ENCODE measurements at regions not wholly inside any gene's neighbourhood (a gene's known extent, or its start where the extent isn't known, plus 50 kb on each side); places are given as distances from the start of the nearest gene placed in this dataset.

DNA sequence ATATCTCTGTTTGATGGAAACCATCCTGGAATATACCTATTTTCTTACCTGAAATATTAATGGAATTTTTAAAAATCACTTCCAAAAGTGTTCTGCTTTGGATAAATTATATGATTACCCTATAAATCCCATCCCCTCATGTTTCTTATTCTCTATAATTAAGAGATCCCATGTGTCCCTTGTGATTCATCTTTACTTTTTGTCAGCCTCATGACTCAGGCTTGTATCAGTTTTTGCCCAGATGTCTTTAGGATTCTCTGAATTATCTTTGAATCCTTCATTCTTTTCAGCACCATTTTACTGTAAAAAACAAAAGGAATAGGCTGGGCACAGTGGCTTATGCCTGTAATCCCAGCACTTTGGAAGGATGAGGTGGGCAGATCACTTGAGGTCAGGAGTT is 804.5 kb upstream of the CITED2 start:
- no peaks in the 10 kb centered on the region for H3K27me3 ChIP-seq
- no peaks in the 10 kb centered on the region for H3K4me1 ChIP-seq
- no peak for TF ChIP-seq POLR2A (IDR thresholded peaks at IDR 0.05)
- TF ChIP-seq, protein P1, sequence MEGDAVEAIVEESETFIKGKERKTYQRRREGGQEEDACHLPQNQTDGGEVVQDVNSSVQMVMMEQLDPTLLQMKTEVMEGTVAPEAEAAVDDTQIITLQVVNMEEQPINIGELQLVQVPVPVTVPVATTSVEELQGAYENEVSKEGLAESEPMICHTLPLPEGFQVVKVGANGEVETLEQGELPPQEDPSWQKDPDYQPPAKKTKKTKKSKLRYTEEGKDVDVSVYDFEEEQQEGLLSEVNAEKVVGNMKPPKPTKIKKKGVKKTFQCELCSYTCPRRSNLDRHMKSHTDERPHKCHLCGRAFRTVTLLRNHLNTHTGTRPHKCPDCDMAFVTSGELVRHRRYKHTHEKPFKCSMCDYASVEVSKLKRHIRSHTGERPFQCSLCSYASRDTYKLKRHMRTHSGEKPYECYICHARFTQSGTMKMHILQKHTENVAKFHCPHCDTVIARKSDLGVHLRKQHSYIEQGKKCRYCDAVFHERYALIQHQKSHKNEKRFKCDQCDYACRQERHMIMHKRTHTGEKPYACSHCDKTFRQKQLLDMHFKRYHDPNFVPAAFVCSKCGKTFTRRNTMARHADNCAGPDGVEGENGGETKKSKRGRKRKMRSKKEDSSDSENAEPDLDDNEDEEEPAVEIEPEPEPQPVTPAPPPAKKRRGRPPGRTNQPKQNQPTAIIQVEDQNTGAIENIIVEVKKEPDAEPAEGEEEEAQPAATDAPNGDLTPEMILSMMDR (IDR thresholded peaks at IDR 0.05) = no peak
- H3K36me3 ChIP-seq (ENCODE audit: low read depth, missing control alignments) = no peaks in the 10 kb centered on the region
- no peaks in the 10 kb centered on the region for H3K9me3 ChIP-seq
- H3K27ac ChIP-seq = no peak overlapping the region
- intact Hi-C loops (cut with DNase I; ENCODE audit: low total_unique reads) = no loop called here
- no peak for DNase-seq
- no peak overlapping the region for H3K4me3 ChIP-seq

DNA sequence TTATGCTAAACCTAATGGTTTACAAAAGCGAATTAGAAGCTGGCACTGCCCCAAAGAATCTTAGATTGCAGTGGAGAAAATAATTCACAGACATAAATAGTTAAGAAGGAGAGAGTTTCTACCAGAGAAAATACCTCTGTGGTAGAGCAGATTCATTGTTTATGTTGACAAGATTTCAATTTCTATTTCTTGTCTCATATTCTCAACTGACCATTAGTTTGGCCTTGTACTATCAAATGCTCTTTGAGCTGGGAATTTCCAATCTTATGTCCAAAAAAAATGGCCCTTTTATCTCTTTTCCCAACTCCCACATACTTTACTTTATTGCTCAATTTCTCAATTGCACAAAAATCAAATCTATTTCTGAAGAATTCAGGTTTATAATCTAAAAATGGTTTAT is 804.1 kb upstream of the CITED2 start:
- H3K9me3 ChIP-seq = no peaks in the 10 kb centered on the region
- no peaks in the 10 kb centered on the region for H3K27me3 ChIP-seq
- H3K27ac ChIP-seq = no peak overlapping the region
- H3K4me3 ChIP-seq = no peak overlapping the region
- no peak for DNase-seq
- H3K4me1 ChIP-seq = no peaks in the 10 kb centered on the region
- intact Hi-C loops (cut with DNase I; ENCODE audit: low total_unique reads) = no loop called here
- WGBS, 2 donors = 64 to 79% methylated on average over 1 of the region's 1 CpG
- no peaks in the 10 kb centered on the region for H3K36me3 ChIP-seq (ENCODE audit: low read depth, missing control alignments)
- TF ChIP-seq POLR2A (IDR thresholded peaks at IDR 0.05) = no peak
- TF ChIP-seq, protein P1 (IDR thresholded peaks at IDR 0.05) = no peak

DNA sequence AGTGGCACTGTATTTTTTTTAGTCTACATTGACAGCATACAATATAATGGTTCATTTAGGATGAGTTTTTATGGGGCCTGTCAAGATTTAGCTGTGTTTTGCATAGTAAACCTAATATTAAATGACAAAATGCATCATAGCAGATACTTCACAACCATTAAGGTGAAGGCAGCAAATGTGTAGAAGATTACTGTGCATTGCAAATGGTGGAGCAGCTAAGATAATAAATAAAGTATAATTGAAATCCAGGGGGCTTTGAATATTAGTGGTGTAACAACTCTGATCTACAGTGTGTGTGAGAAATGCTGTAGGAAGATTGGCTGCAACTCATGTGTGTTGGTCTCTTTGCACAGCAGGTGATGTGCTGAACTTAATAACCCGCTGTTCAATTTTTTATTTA is 801.9 kb upstream of the CITED2 start:
- no peaks in the 10 kb centered on the region for H3K9me3 ChIP-seq
- WGBS, 2 donors = 96% methylated on average over 1 of the region's 1 CpG
- H3K36me3 ChIP-seq (ENCODE audit: low read depth, missing control alignments) = no peaks in the 10 kb centered on the region
- TF ChIP-seq POLR2A (IDR thresholded peaks at IDR 0.05) = no peak
- TF ChIP-seq, protein P1 (IDR thresholded peaks at IDR 0.05) = no peak
- intact Hi-C loops (cut with DNase I; ENCODE audit: low total_unique reads) = no loop called here
- H3K4me3 ChIP-seq = no peak overlapping the region
- H3K4me1 ChIP-seq = no peaks in the 10 kb centered on the region
- no peak overlapping the region for H3K27ac ChIP-seq
- no peaks in the 10 kb centered on the region for H3K27me3 ChIP-seq
- no peak for DNase-seq

DNA sequence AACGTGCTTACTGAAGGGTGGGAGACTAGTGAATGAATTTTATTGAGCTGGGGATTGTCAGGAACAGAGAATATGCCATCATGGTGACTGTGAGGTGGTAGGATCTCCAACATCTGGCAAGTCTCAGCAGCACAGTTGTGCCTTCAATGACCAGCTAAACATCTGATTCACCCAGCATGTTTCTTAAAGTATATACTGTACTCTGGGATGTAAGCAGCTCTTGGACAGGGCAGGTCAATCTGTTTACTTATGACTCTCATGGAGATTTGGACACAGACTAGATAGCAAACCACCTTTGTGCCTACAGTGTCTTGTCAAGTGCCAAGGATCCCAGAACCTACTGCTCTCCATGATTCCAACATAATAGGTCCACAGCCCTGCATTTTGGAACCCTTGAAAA is 801.0 kb upstream of the CITED2 start:
- no peak for DNase-seq
- TF ChIP-seq, protein P1 (IDR thresholded peaks at IDR 0.05) = no peak
- Histone ChIP-seq H3K27ac (no peak overlapping the region), H3K9me3 (no peaks in the 10 kb centered on the region), H3K4me1 (no peaks in the 10 kb centered on the region), H3K27me3 (no peaks in the 10 kb centered on the region), H3K36me3 (ENCODE audit: low read depth, missing control alignments) (no peaks in the 10 kb centered on the region), H3K4me3 (no peak overlapping the region)
- 87 to 100% methylated on average over 1 of the region's 1 CpG for WGBS, 2 donors
- intact Hi-C loops (cut with DNase I; ENCODE audit: low total_unique reads) = no loop called here

DNA sequence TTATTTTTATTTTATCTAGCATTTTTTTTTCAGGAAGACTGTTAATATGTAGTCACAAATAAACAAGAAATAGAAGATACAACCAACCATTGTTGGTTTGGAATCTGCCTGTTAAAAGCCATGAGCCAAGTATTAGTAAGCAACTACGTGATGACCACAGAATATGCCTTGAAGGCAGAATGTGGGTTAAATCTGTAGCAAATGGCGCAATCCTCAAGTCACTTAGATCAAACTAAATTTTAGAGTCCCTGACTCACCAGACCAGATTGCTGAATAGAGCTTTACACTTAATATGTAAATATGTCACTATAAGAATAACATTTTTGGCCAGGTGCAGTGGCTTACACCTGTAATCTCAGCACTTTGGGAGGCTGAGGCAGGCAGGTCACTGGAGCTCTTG is 800.1 kb upstream of the CITED2 start:
- intact Hi-C loops (cut with DNase I; ENCODE audit: low total_unique reads) = no loop called here
- H3K4me1 ChIP-seq = no peaks in the 10 kb centered on the region
- H3K27me3 ChIP-seq = no peaks in the 10 kb centered on the region
- DNase-seq = no peak
- no peak for TF ChIP-seq POLR2A (IDR thresholded peaks at IDR 0.05)
- TF ChIP-seq, protein P1 (IDR thresholded peaks at IDR 0.05) = no peak
- H3K27ac ChIP-seq = no peak overlapping the region
- H3K4me3 ChIP-seq = no peak overlapping the region
- WGBS, 2 donors = 90 to 93% methylated on average over 2 of the region's 2 CpGs
- no peaks in the 10 kb centered on the region for H3K36me3 ChIP-seq (ENCODE audit: low read depth, missing control alignments)
- no peaks in the 10 kb centered on the region for H3K9me3 ChIP-seq
